SHP77 (cell line): ENCODE measurements at regions not wholly inside any gene's neighbourhood (a gene's known extent, or its start where the extent isn't known, plus 50 kb on each side); places are given as distances from the start of the nearest gene placed in this dataset.
"Not testable (repeated sequence)": the region's sequence is repeated elsewhere in the genome, so short reads cannot be mapped to it uniquely, and the experiment has no call there.

Experiments used
- DNase-seq, 2 experiments: peaks; one replicate each; lab custom pipeline; 2025; lab: John Stamatoyannopoulos, UW

GRCh38 chr1:188169971-188170370 lies 1341.2 kb downstream of the PLA2G4A start:
- no peak for DNase-seq

GRCh38 chr1:188170411-188170810 lies 1341.7 kb downstream of the PLA2G4A start:
- DNase-seq = peak; percentile 27 to 40

GRCh38 chr1:188170935-188171334 lies 1342.2 kb downstream of the PLA2G4A start:
- peak; percentile 6 to 44 for DNase-seq

- not testable (repeated sequence) for DNase-seq
These were observed 1353.3 kb downstream of the PLA2G4A start for GRCh38 chr1:188182063-188182462.

GRCh38 chr1:188188317-188188716 lies 1359.6 kb downstream of the PLA2G4A start:
- no peak for DNase-seq

GRCh38 chr1:188194916-188195315 lies 1366.2 kb downstream of the PLA2G4A start:
- no peak for DNase-seq

GRCh38 chr1:188218289-188218688 lies 1389.5 kb downstream of the PLA2G4A start:
- DNase-seq = no peak

- DNase-seq = no peak
These were observed 1391.3 kb downstream of the PLA2G4A start for GRCh38 chr1:188220051-188220450.

GRCh38 chr1:188224263-188224662 lies 1395.5 kb downstream of the PLA2G4A start:
- no peak for DNase-seq

GRCh38 chr1:188225975-188226374 lies 1397.2 kb downstream of the PLA2G4A start:
- no peak for DNase-seq

- no peak for DNase-seq
These were observed 1399.9 kb downstream of the PLA2G4A start for GRCh38 chr1:188228623-188229022.

GRCh38 chr1:188237573-188238348 lies 1409.0 kb downstream of the PLA2G4A start:
- DNase-seq = no peak

GRCh38 chr1:188240772-188241406 lies 1412.1 kb downstream of the PLA2G4A start:
- no peak for DNase-seq

- DNase-seq = no peak
These were observed 1412.9 kb downstream of the PLA2G4A start for GRCh38 chr1:188241629-188242028.

- no peak for DNase-seq
These were observed 1414.7 kb downstream of the PLA2G4A start for GRCh38 chr1:188243456-188243855.

GRCh38 chr1:188244681-188245080 lies 1415.9 kb downstream of the PLA2G4A start:
- no peak for DNase-seq

GRCh38 chr1:188247255-188247654 lies 1418.5 kb downstream of the PLA2G4A start:
- DNase-seq = no peak

GRCh38 chr1:188249811-188250210 lies 1421.1 kb downstream of the PLA2G4A start:
- DNase-seq = no peak

GRCh38 chr1:188251036-188251435 lies 1422.3 kb downstream of the PLA2G4A start:
- no peak for DNase-seq

- DNase-seq = no peak
These were observed 1433.1 kb downstream of the PLA2G4A start for GRCh38 chr1:188261849-188262248.

GRCh38 chr1:188269956-188270355 lies 1441.2 kb downstream of the PLA2G4A start:
- no peak for DNase-seq

- no peak for DNase-seq
These were observed 1441.7 kb downstream of the PLA2G4A start for GRCh38 chr1:188270497-188270896.

GRCh38 chr1:188277771-188278170 lies 1449.0 kb downstream of the PLA2G4A start:
- DNase-seq = no peak

GRCh38 chr1:188281921-188282320 lies 1453.2 kb downstream of the PLA2G4A start:
- no peak for DNase-seq
